ENCODE measurements at regions not wholly inside any gene's neighbourhood (a gene's known extent, or its start where the extent isn't known, plus 50 kb on each side); places are given as distances from the start of the nearest gene placed in this dataset.

DNA sequence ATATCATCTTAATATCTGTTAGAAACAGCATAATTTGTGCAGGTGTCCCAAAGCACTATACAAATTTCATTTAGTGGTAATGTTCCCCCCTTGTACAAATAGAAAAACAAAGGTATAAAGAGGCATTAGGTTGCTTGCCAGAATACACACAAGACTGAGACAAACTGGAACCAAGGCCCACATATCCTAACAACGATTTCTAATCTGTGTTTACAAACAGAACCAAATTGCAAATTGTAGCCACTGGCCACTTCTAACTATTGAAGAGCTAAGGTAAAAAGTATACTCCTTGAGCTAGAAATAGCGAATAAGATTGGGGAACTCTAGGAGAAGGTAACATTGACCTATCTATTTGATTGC, 526.1 kb downstream of the KLF12 start:
- Mint-ChIP-seq H3K27ac (no peak overlapping the region), H3K4me1 (no peaks in the 10 kb centered on the region), H3K36me3 (no peaks in the 10 kb centered on the region), H3K9me3 (peaks cover 0 to 8% (median 2%) of the 10 kb centered on the region in 7 donors), H3K4me3 (no peak overlapping the region), H3K27me3 (ENCODE audit: low read depth in 3 of 3) (peaks cover 0 to 2% (median 0%) of the 10 kb centered on the region in 3 donors)
- no peak overlapping the region for H3K4me2 ChIP-seq (replicated peaks; ENCODE audit: extremely low read depth, low read length, poor library complexity, severe bottlenecking)
- H2AFZ ChIP-seq (ENCODE audit: insufficient read depth, low read depth, low read length, poor library complexity, severe bottlenecking): no peak overlapping the region
- no peaks in the 10 kb centered on the region for H4K20me1 ChIP-seq (ENCODE audit: insufficient read depth, low read length)
- DNase-seq: no peak
- no peaks in the 10 kb centered on the region for H3K79me2 ChIP-seq (ENCODE audit: insufficient read depth, low read length)
- TF ChIP-seq, protein P1, sequence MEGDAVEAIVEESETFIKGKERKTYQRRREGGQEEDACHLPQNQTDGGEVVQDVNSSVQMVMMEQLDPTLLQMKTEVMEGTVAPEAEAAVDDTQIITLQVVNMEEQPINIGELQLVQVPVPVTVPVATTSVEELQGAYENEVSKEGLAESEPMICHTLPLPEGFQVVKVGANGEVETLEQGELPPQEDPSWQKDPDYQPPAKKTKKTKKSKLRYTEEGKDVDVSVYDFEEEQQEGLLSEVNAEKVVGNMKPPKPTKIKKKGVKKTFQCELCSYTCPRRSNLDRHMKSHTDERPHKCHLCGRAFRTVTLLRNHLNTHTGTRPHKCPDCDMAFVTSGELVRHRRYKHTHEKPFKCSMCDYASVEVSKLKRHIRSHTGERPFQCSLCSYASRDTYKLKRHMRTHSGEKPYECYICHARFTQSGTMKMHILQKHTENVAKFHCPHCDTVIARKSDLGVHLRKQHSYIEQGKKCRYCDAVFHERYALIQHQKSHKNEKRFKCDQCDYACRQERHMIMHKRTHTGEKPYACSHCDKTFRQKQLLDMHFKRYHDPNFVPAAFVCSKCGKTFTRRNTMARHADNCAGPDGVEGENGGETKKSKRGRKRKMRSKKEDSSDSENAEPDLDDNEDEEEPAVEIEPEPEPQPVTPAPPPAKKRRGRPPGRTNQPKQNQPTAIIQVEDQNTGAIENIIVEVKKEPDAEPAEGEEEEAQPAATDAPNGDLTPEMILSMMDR (IDR thresholded peaks at IDR 0.05): no peak
- no peaks in the 10 kb centered on the region for H3K9me3 ChIP-seq (replicated peaks in 1 of 2; ENCODE audit: control insufficient read depth in 1 of 2, insufficient read depth in 1 of 2, low read length in 2 of 2)
- H3K27me3 ChIP-seq (ENCODE audit: control insufficient read depth in 2 of 2, insufficient read depth in 2 of 2, low read length in 2 of 2): no peaks in the 10 kb centered on the region
- no peaks in the 10 kb centered on the region for H3K4me1 ChIP-seq (ENCODE audit: control insufficient read depth in 1 of 2, insufficient read depth in 2 of 2, low read length in 2 of 2)
- no peak overlapping the region for H3K4me3 ChIP-seq (replicated peaks in 1 of 3; ENCODE audit: low read depth in 2 of 3, low read length in 3 of 3)
- H3K27ac ChIP-seq (ENCODE audit: low read depth in 1 of 2, low read length in 2 of 2): no peak overlapping the region
- no peak overlapping the region for H3K9ac ChIP-seq (ENCODE audit: insufficient read depth, low read length, poor library complexity, severe bottlenecking)
- intact Hi-C loops (cut with micrococcal nuclease): no loop called here
- H3K36me3 ChIP-seq (replicated peaks in 1 of 2; ENCODE audit: control insufficient read depth in 1 of 2, insufficient read depth in 2 of 2, low read length in 2 of 2): no peaks in the 10 kb centered on the region
- WGBS (ENCODE audit: insufficient coverage): no CpG with 5 or more reads among the region's 2 CpGs

DNA sequence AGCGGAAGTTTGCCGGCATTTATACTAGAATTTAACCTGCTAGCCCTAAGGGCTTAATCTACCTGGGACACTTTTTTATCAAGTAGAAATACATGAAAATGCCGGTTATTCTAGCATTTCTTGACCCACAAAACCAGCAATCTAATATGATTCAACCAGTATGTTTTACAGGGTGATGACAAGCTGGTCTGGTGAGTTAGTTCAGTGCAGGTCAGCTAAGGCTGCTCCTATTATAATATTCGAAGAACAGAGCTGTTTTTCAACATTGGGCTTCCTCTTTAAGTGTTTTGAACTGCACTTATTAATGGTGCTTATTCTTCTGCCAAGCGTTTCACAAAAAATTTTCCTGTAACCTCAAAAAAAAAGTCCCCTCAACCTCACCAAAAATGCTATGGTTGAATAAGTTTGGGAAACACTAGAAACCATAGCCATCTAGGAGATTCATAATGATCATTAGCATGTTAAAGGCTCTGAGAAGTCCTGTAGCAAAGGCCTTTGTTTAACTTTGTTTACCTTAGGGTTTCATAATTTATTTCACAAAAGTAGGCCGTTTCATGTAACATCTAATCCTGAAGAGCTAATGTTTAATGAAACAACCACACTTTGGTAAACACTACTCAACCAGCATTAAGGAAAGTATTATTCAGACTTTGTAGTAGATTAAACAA, 526.6 kb downstream of the KLF12 start:
- intact Hi-C loops (cut with micrococcal nuclease): no loop called here
- no peak overlapping the region for H2AFZ ChIP-seq (ENCODE audit: insufficient read depth, low read depth, low read length, poor library complexity, severe bottlenecking)
- H3K79me2 ChIP-seq (ENCODE audit: insufficient read depth, low read length): no peaks in the 10 kb centered on the region
- peaks cover 0 to 2% (median 0%) of the 10 kb centered on the region in 3 donors for H3K27me3 Mint-ChIP-seq (ENCODE audit: low read depth in 3 of 3)
- no peaks in the 10 kb centered on the region for H4K20me1 ChIP-seq (ENCODE audit: insufficient read depth, low read length)
- TF ChIP-seq, protein P1 (IDR thresholded peaks at IDR 0.05): no peak
- WGBS (ENCODE audit: insufficient coverage): no CpG with 5 or more reads among the region's 6 CpGs
- H3K4me2 ChIP-seq (replicated peaks; ENCODE audit: extremely low read depth, low read length, poor library complexity, severe bottlenecking): no peak overlapping the region
- H3K4me3 Mint-ChIP-seq: no peak overlapping the region
- H3K27ac Mint-ChIP-seq: no peak overlapping the region
- no peaks in the 10 kb centered on the region for H3K27me3 ChIP-seq (ENCODE audit: control insufficient read depth in 2 of 2, insufficient read depth in 2 of 2, low read length in 2 of 2)
- no peak for DNase-seq
- no peak overlapping the region for H3K9ac ChIP-seq (ENCODE audit: insufficient read depth, low read length, poor library complexity, severe bottlenecking)
- H3K4me1 Mint-ChIP-seq: no peaks in the 10 kb centered on the region
- peaks cover 0 to 8% (median 2%) of the 10 kb centered on the region in 7 donors for H3K9me3 Mint-ChIP-seq
- no peaks in the 10 kb centered on the region for H3K4me1 ChIP-seq (ENCODE audit: control insufficient read depth in 1 of 2, insufficient read depth in 2 of 2, low read length in 2 of 2)
- no peaks in the 10 kb centered on the region for H3K9me3 ChIP-seq (replicated peaks in 1 of 2; ENCODE audit: control insufficient read depth in 1 of 2, insufficient read depth in 1 of 2, low read length in 2 of 2)
- H3K4me3 ChIP-seq (replicated peaks in 1 of 3; ENCODE audit: low read depth in 2 of 3, low read length in 3 of 3): no peak overlapping the region
- H3K36me3 Mint-ChIP-seq: no peaks in the 10 kb centered on the region
- no peak overlapping the region for H3K27ac ChIP-seq (ENCODE audit: low read depth in 1 of 2, low read length in 2 of 2)
- H3K36me3 ChIP-seq (replicated peaks in 1 of 2; ENCODE audit: control insufficient read depth in 1 of 2, insufficient read depth in 2 of 2, low read length in 2 of 2): no peaks in the 10 kb centered on the region

Measured in CD14-positive monocyte (primary cell).